ENCODE measurements at regions not wholly inside any gene's neighbourhood (a gene's known extent, or its start where the extent isn't known, plus 50 kb on each side); places are given as distances from the start of the nearest gene placed in this dataset. TPM values are rescaled to one million over a fixed set of nuclear protein-coding genes. Genes with fewer than 3 reads are reported as not detected.

GRCh38 chr11:122165607-122166371 is 49.8 kb upstream of the BLID start:
- Histone ChIP-seq H3K36me3 (no peaks in the 10 kb centered on the region), H3K27ac (no peak overlapping the region), H3K9me3 (no peaks in the 10 kb centered on the region), H3K4me1 (peaks cover 18% of the 10 kb centered on the region), H3K27me3 (no peaks in the 10 kb centered on the region), H3K4me3 (no peak overlapping the region)
- no peak for DNase-seq (ENCODE audit: extremely low spot score in 2 of 2)
- intact Hi-C loops (cut with DNase I): no loop called here
- TF ChIP-seq POLR2A (IDR thresholded peaks at IDR 0.05): no peak
- TF ChIP-seq POLR2AphosphoS5 (IDR thresholded peaks at IDR 0.05; ENCODE audit: insufficient read depth in 1 of 2, low read depth in 1 of 2): no peak
- TF ChIP-seq CTCF (IDR thresholded peaks at IDR 0.05): no peak

Small RNA genes lying in the stretch of these regions (small RNA-seq; reads per million reads assigned to genes)
- gene RNU4ATAC10P (not detected), gene RNU4ATAC5P (not detected), gene RNU6-592P (not detected)

Data from vagina (tissue), 2 donors.